ENCODE measurements at regions not wholly inside any gene's neighbourhood (a gene's known extent, or its start where the extent isn't known, plus 50 kb on each side); places are given as distances from the start of the nearest gene placed in this dataset.
"Not testable (repeated sequence)": the region's sequence is repeated elsewhere in the genome, so short reads cannot be mapped to it uniquely, and the experiment has no call there.

- no peak for TF ChIP-seq POLR2AphosphoS5 (IDR thresholded peaks at IDR 0.05)
- no peak for TF ChIP-seq POLR2A (IDR thresholded peaks at IDR 0.05)
- TF ChIP-seq EP300 (IDR thresholded peaks at IDR 0.05) = no peak
- no peak for TF ChIP-seq CTCF (IDR thresholded peaks at IDR 0.05)
- Histone ChIP-seq H3K36me3 (no peaks in the 10 kb centered on the region), H3K4me1 (no peaks in the 10 kb centered on the region), H3K27ac (no peak overlapping the region), H3K27me3 (no peaks in the 10 kb centered on the region), H3K4me3 (no peak overlapping the region), H3K9me3 (no peaks in the 10 kb centered on the region)
- no peak for DNase-seq
- intact Hi-C loops (cut with DNase I; ENCODE audit: low total_unique reads) = no loop called here
- 93 to 99% (median 98%) methylated on average over 3 of the region's 3 CpGs for WGBS, 5 donors
Observed at GRCh38 chr7:24157666-24158065, 126.3 kb upstream of the NPY start.

- 86 to 96% (median 89%) methylated on average over 6 of the region's 6 CpGs for WGBS, 5 donors
- peaks cover 0 to 5% (median 0%) of the 10 kb centered on the region in 4 donors for H3K9me3 ChIP-seq
- H3K4me3 ChIP-seq = no peak overlapping the region
- H3K27ac ChIP-seq = no peak overlapping the region
- H3K27me3 ChIP-seq = no peaks in the 10 kb centered on the region
- H3K4me1 ChIP-seq = no peaks in the 10 kb centered on the region
- intact Hi-C loops (cut with DNase I; ENCODE audit: low total_unique reads) = no loop called here
- no peak for DNase-seq
- no peaks in the 10 kb centered on the region for H3K36me3 ChIP-seq
- TF ChIP-seq POLR2A (IDR thresholded peaks at IDR 0.05) = no peak
- TF ChIP-seq POLR2AphosphoS5 (IDR thresholded peaks at IDR 0.05) = no peak
- TF ChIP-seq CTCF (IDR thresholded peaks at IDR 0.05) = no peak
- TF ChIP-seq EP300 (IDR thresholded peaks at IDR 0.05) = no peak
Observed at GRCh38 chr7:24158975-24159374, 125.0 kb upstream of the NPY start.

GRCh38 chr7:24164401-24164800 lies 119.6 kb upstream of the NPY start:
- TF ChIP-seq EP300 (IDR thresholded peaks at IDR 0.05) (no peak), POLR2AphosphoS5 (IDR thresholded peaks at IDR 0.05) (no peak), POLR2A (IDR thresholded peaks at IDR 0.05) (no peak), CTCF (IDR thresholded peaks at IDR 0.05) (no peak)
- peaks cover 0 to 9% (median 0%) of the 10 kb centered on the region in 4 donors for H3K9me3 ChIP-seq
- no peak for DNase-seq
- 70 to 79% (median 76%) methylated on average over 4 of the region's 4 CpGs for whole genome bisulfite sequencing, 5 donors
- peaks cover 0 to 4% (median 0%) of the 10 kb centered on the region in 3 donors for H3K27me3 ChIP-seq
- H3K36me3 ChIP-seq = no peaks in the 10 kb centered on the region
- no peaks in the 10 kb centered on the region for H3K4me1 ChIP-seq
- H3K4me3 ChIP-seq = no peak overlapping the region
- intact Hi-C loops (cut with DNase I; ENCODE audit: low total_unique reads) = no loop called here
- no peak overlapping the region for H3K27ac ChIP-seq

GRCh38 chr7:24169077-24169624 lies 114.8 kb upstream of the NPY start:
- Histone ChIP-seq H3K9me3 (peaks cover 0 to 2% (median 0%) of the 10 kb centered on the region in 4 donors), H3K4me3 (no peak overlapping the region), H3K27ac (no peak overlapping the region), H3K36me3 (no peaks in the 10 kb centered on the region), H3K4me1 (no peaks in the 10 kb centered on the region), H3K27me3 (peaks cover 0 to 4% (median 0%) of the 10 kb centered on the region in 3 donors)
- 72 to 93% (median 87%) methylated on average over 5 of the region's 5 CpGs for WGBS, 5 donors
- DNase-seq = no peak
- no peak for TF ChIP-seq POLR2A (IDR thresholded peaks at IDR 0.05)
- intact Hi-C loops (cut with DNase I; ENCODE audit: low total_unique reads) = no loop called here

- H3K27me3 ChIP-seq; H3K4me3 ChIP-seq; H3K36me3 ChIP-seq; H3K27ac ChIP-seq; H3K4me1 ChIP-seq; H3K9me3 ChIP-seq; intact Hi-C loops (cut with DNase I; ENCODE audit: low total_unique reads): not testable (repeated sequence)
- peak in 1 of 2 donors; percentile 39 for DNase-seq
- 41 to 87% (median 45%) methylated on average over 9 of the region's 9 CpGs for WGBS, 5 donors
Observed at GRCh38 chr7:24171951-24172350, 112.0 kb upstream of the NPY start.
